K562 (cell line): ENCODE measurements at regions not wholly inside any gene's neighbourhood (a gene's known extent, or its start where the extent isn't known, plus 50 kb on each side); places are given as distances from the start of the nearest gene placed in this dataset.

Experiments used
- ATAC-seq: fragments of 200-7000 bp; cut with Tn5 transposase; 3 replicates; pipeline ENCODE4 v1.9.1; 2020; ENCODE audit warnings: moderate library complexity
- BruUV-seq: library from RNA; stranded (reverse); fragments of 400-500 nt; replicated peaks from 2 replicates; lab custom pipeline; 2021; lab: Mats Ljungman, UMichigan
- CTCF ChIA-PET: fragments of 300-600 bp; formaldehyde crosslinking; extraction: SDS; loops from one replicate; lab custom pipeline; 2021; ENCODE audit warnings: low intra/inter-chr PET ratio; lab: Yijun Ruan, JAX
- POLR2A ChIA-PET: fragments of 300-600, 350-650 bp; sonication (Branson Sonifier 250); formaldehyde crosslinking; extraction: SDS; loops from one replicate; lab custom pipeline; 2021; ENCODE audit warnings: antibody characterized with exemption, inconsistent platforms; lab: Yijun Ruan, JAX
- DNase-seq, 4 experiments: peaks; one replicate each; pipeline versions ENCODE4 v3.0.0 to v3.0.0-alpha.2; 2011 to 2018; ENCODE audit warnings: low spot score in 3 of 4, mixed read lengths in 3 of 4; ENCODE audit errors: extremely low read depth in 1 of 4
- FAIRE-seq: peaks from 2 replicates; lab custom pipeline; 2011; peaks lifted over from hg19 to GRCh38; lab: Jason Lieb, UNC
- H2AFZ ChIP-seq: 2 replicates; pipeline ENCODE4 v1.6.0; 2011; ENCODE audit warnings: low read depth, low read length, control low read depth, inconsistent platforms
- H3K27ac ChIP-seq: fragments of 200-600 bp; 3 replicates; pipeline ENCODE4 v1.8.0; 2011; ENCODE audit warnings: low read depth, mild to moderate bottlenecking, control low read depth, inconsistent platforms, low read length, moderate library complexity, mixed read lengths; ENCODE audit errors: extremely low read depth
- H3K27me3 ChIP-seq, 2 experiments: fragments of 300-600 bp in 1 of 2; 2 replicates in 1 of 2; 3 replicates in 1 of 2; pipeline versions ENCODE4 v1.6.0 to v1.8.0; 2011; ENCODE audit warnings: inconsistent platforms in 2 of 2, low read length in 2 of 2, mild to moderate bottlenecking in 1 of 2, mixed read lengths in 1 of 2, moderate library complexity in 1 of 2; ENCODE audit not compliant: control insufficient read depth in 2 of 2, insufficient read depth in 2 of 2
- H3K36me3 ChIP-seq: fragments of 300-600 bp; 3 replicates; pipeline ENCODE4 v1.8.0; 2011; ENCODE audit warnings: mild to moderate bottlenecking, low read length, inconsistent platforms; ENCODE audit not compliant: control insufficient read depth, insufficient read depth
- H3K4me1 ChIP-seq, 2 experiments: fragments of 200-600 bp in 1 of 2; replicated peaks in 1 of 2; 2 replicates in 1 of 2; 3 replicates in 1 of 2; pipeline versions ENCODE4 v1.5.1 to v1.8.0; 2011; ENCODE audit warnings: inconsistent platforms in 2 of 2, low read length in 2 of 2, mild to moderate bottlenecking in 1 of 2, mixed read lengths in 1 of 2, moderate library complexity in 1 of 2; ENCODE audit not compliant: control insufficient read depth in 2 of 2, insufficient read depth in 2 of 2
- H3K4me2 ChIP-seq: 2 replicates; pipeline ENCODE4 v1.6.1; 2011; ENCODE audit warnings: low read length, control low read depth, inconsistent platforms, mixed read lengths; ENCODE audit not compliant: insufficient read depth
- H3K4me3 ChIP-seq: fragments of 200-600 bp; sonication (generic), shearing (Covaris generic); 2 replicates; pipeline ENCODE4 v1.5.1; 2016; ENCODE audit warnings: control low read depth, inconsistent platforms
- H3K79me2 ChIP-seq: fragments of 200-600 bp; 3 replicates; pipeline ENCODE4 v1.8.0; 2011; ENCODE audit warnings: low read length, inconsistent platforms; ENCODE audit not compliant: control insufficient read depth, insufficient read depth
- H3K9ac ChIP-seq, 2 experiments: 2 replicates each; pipeline versions ENCODE4 v1.6.0 to v1.6.1; 2011; ENCODE audit warnings: low read depth in 2 of 2, low read length in 2 of 2, control low read depth in 1 of 2, inconsistent platforms in 1 of 2, mild to moderate bottlenecking in 1 of 2, mixed read lengths in 1 of 2; ENCODE audit not compliant: insufficient read depth in 1 of 2
- H3K9me1 ChIP-seq: one replicate; pipeline ENCODE4 v1.6.0; 2011; ENCODE audit warnings: inconsistent platforms, mild to moderate bottlenecking, low read length, moderate library complexity; ENCODE audit not compliant: control insufficient read depth, insufficient read depth
- H3K9me3 ChIP-seq: replicated peaks from 2 replicates; pipeline ENCODE4 v1.5.1; 2011; ENCODE audit warnings: low read depth, low read length, inconsistent platforms; ENCODE audit not compliant: control insufficient read depth, insufficient read depth
- H4K20me1 ChIP-seq: replicated peaks from 2 replicates; pipeline ENCODE4 v1.6.1; 2011; ENCODE audit warnings: low read length, inconsistent platforms, mixed read lengths; ENCODE audit not compliant: control insufficient read depth, insufficient read depth
- ARID2 ChIP-seq: fragments of 450-650 bp; IDR thresholded peaks from 2 replicates; pipeline ENCODE4 v1.6.1; 2017; ENCODE audit warnings: antibody characterized with exemption, mild to moderate bottlenecking
- BHLHE40 ChIP-seq: IDR thresholded peaks from 2 replicates; pipeline ENCODE4 v1.6.1; 2011; ENCODE audit warnings: low read length, improper control_type of control experiment
- BMI1 ChIP-seq: fragments of 150-350 bp; IDR thresholded peaks from 2 replicates; pipeline ENCODE4 v1.6.1; 2014; ENCODE audit warnings: low read length
- HBP1 ChIP-seq: fragments of 450-650 bp; formaldehyde crosslinking; IDR thresholded peaks from 2 replicates; pipeline ENCODE4 v1.4.0; 2022; ENCODE audit warnings: missing genetic modification characterization
- HNRNPUL1 ChIP-seq: fragments of 200-400 bp; formaldehyde crosslinking; IDR thresholded peaks from 2 replicates; pipeline ENCODE4 v1.6.1; 2017; ENCODE audit warnings: low read length
- MCM5 ChIP-seq: fragments of 450-650 bp; IDR thresholded peaks from 2 replicates; pipeline ENCODE4 v1.6.1; 2016; ENCODE audit warnings: low read depth
- MED1 ChIP-seq: sonication (generic); formaldehyde crosslinking; IDR thresholded peaks from 2 replicates; pipeline ENCODE4 v1.8.1; 2023; ENCODE audit warnings: missing genetic modification reagents, borderline replicate concordance
- NFIC ChIP-seq: fragments of 450-650 bp; IDR thresholded peaks from 2 replicates; pipeline ENCODE4 v1.6.1; 2017; ENCODE audit warnings: mild to moderate bottlenecking, inconsistent platforms
- NR2F6 ChIP-seq: fragments of 450-650 bp; formaldehyde crosslinking; IDR thresholded peaks from 2 replicates; pipeline ENCODE4 v1.4.0; 2020; ENCODE audit warnings: mild to moderate bottlenecking
- PPARD ChIP-seq: fragments of 250-450 bp; sonication (Bioruptor Pico); IDR thresholded peaks from 2 replicates; pipeline ENCODE4 v1.8.0; 2022; ENCODE audit warnings: inconsistent platforms, mild to moderate bottlenecking, moderate library complexity
- RB1 ChIP-seq: fragments of 450-650 bp; IDR thresholded peaks from 2 replicates; pipeline ENCODE4 v1.6.1; 2017; ENCODE audit warnings: low read depth, mild to moderate bottlenecking
- SAFB ChIP-seq: fragments of 200-400 bp; formaldehyde crosslinking; IDR thresholded peaks from 2 replicates; pipeline ENCODE4 v1.6.1; 2017; ENCODE audit warnings: low read depth, low read length, borderline replicate concordance
- SIX5 ChIP-seq, 2 experiments: IDR thresholded peaks; 2 replicates each; pipeline ENCODE4 v1.6.1; 2011; ENCODE audit warnings: low read length in 2 of 2, borderline replicate concordance in 1 of 2, low read depth in 1 of 2, mild to moderate bottlenecking in 1 of 2, moderate library complexity in 1 of 2; ENCODE audit not compliant: insufficient read depth in 1 of 2
- SMARCC2 ChIP-seq: fragments of 450-650 bp; IDR thresholded peaks from 2 replicates; pipeline ENCODE4 v1.6.1; 2017; ENCODE audit warnings: antibody characterized with exemption, moderate library complexity, mild to moderate bottlenecking, low read depth
- SNAPC5 ChIP-seq: fragments of 250-450 bp; sonication (Bioruptor Pico); IDR thresholded peaks from 2 replicates; pipeline ENCODE4 v1.8.0; 2021; ENCODE audit warnings: moderate library complexity, mild to moderate bottlenecking, inconsistent platforms
- SNIP1 ChIP-seq: fragments of 450-650 bp; IDR thresholded peaks from 2 replicates; pipeline ENCODE4 v1.7.1; 2017; ENCODE audit warnings: low read depth, mild to moderate bottlenecking
- SRSF1 ChIP-seq: fragments of 200-400 bp; formaldehyde crosslinking; IDR thresholded peaks from 2 replicates; pipeline ENCODE4 v1.6.1; 2017; ENCODE audit warnings: mild to moderate bottlenecking, low read depth, low read length, moderate library complexity
- ZEB2 ChIP-seq: fragments of 450-650 bp; IDR thresholded peaks from 2 replicates; pipeline ENCODE4 v1.6.1; 2016
- ZNF512 ChIP-seq: IDR thresholded peaks from 2 replicates; pipeline ENCODE4 v1.6.1; 2016; ENCODE audit warnings: missing genetic modification characterization, missing compliant biosample characterization
- WGBS: fragments of 100-300 bp; shearing (Covaris generic); methylation state at CpG from one replicate; pipeline ENCODE4 v1.1.6; 2016; ENCODE audit warnings: low coverage, mixed read lengths; ENCODE audit not compliant: insufficient coverage; ENCODE audit errors: missing lambda C conversion rate; 5-methylcytosine and 5-hydroxymethylcytosine counted together
- in situ Hi-C: fragments of 300-500 bp; cut with MboI; formaldehyde crosslinking; loops from 4 replicates; pipeline ENCODE4 v1.15.0; 2018; ENCODE audit warnings: inconsistent platforms, mixed read lengths
- intact Hi-C: fragments of 100-400 bp; cut with micrococcal nuclease; formaldehyde crosslinking; loops from 2 replicates; pipeline ENCODE4 v1.14.2; 2022
- TF ChIP-seq, protein P1 (sequence below), 2 experiments: fragments of 450-650 bp in 1 of 2; IDR thresholded peaks; 2 replicates each; pipeline ENCODE4 v1.6.1; 2011 to 2017; ENCODE audit warnings: low read depth in 2 of 2, antibody characterized with exemption in 1 of 2, borderline replicate concordance in 1 of 2, low read length in 1 of 2, mild to moderate bottlenecking in 1 of 2, mixed read lengths in 1 of 2; ENCODE audit not compliant: control insufficient read depth in 1 of 2

DNA sequence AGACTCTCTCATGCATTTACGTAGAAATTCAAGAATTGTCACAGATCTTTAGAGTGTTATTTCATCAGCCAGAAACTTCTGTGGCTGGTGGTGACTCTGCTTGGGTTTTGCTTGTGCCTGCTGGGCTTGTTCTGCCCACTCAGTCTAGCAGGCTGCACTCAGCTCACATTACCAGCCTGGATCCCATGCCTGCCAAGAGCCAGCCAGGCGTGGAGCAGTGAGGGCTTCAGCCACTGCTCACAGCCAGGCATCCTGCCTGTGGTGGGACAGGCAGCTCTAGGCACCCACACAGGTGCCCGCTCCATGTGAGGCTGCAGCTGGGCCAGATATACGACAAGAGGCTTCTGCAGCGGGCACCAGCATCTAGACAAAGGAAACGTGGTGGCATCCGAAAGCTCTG lies 1213.3 kb upstream of the RAG2 start:
- Histone ChIP-seq H3K9ac (no peak overlapping the region), H4K20me1 (no peaks in the 10 kb centered on the region), H3K4me3 (no peak overlapping the region), H2AFZ (no peak overlapping the region), H3K4me1 (peaks cover 0 to 4% of the 10 kb centered on the region in 2 experiments; a peak in 2 of 5 replicates)
- intact Hi-C loops: no loop called here
- WGBS: 0% methylated on average over 6 of the region's 7 CpGs
- POLR2A ChIA-PET: no interaction called here
- no TSS peak for BruUV-seq
- ATAC-seq: no peak
- TF ChIP-seq NFIC: no peak
- no peak for TF ChIP-seq HBP1
- TF ChIP-seq BMI1: no peak
- TF ChIP-seq ARID2: no peak
- no peak for TF ChIP-seq MED1 (CRISPR knock-in tag)
- TF ChIP-seq SAFB: no peak
- no peak for TF ChIP-seq SMARCC2
- TF ChIP-seq NR2F6 (CRISPR knock-in tag): no peak
- no peak for TF ChIP-seq MCM5
- no peak for TF ChIP-seq ZNF512 (tag)
- TF ChIP-seq, protein P1, sequence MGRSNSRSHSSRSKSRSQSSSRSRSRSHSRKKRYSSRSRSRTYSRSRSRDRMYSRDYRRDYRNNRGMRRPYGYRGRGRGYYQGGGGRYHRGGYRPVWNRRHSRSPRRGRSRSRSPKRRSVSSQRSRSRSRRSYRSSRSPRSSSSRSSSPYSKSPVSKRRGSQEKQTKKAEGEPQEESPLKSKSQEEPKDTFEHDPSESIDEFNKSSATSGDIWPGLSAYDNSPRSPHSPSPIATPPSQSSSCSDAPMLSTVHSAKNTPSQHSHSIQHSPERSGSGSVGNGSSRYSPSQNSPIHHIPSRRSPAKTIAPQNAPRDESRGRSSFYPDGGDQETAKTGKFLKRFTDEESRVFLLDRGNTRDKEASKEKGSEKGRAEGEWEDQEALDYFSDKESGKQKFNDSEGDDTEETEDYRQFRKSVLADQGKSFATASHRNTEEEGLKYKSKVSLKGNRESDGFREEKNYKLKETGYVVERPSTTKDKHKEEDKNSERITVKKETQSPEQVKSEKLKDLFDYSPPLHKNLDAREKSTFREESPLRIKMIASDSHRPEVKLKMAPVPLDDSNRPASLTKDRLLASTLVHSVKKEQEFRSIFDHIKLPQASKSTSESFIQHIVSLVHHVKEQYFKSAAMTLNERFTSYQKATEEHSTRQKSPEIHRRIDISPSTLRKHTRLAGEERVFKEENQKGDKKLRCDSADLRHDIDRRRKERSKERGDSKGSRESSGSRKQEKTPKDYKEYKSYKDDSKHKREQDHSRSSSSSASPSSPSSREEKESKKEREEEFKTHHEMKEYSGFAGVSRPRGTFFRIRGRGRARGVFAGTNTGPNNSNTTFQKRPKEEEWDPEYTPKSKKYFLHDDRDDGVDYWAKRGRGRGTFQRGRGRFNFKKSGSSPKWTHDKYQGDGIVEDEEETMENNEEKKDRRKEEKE (IDR thresholded peaks at IDR 0.05; ENCODE audit: borderline replicate concordance in 1 of 2, control insufficient read depth in 1 of 2, low read depth in 2 of 2, low read length in 1 of 2): no peak
- no peak for TF ChIP-seq BHLHE40
- no peak for TF ChIP-seq PPARD (CRISPR knock-in tag)
- TF ChIP-seq SIX5 (IDR thresholded peaks at IDR 0.05; ENCODE audit: borderline replicate concordance in 1 of 2, insufficient read depth in 1 of 2, low read depth in 1 of 2, low read length in 2 of 2): no peak
- TF ChIP-seq RB1: no peak
- TF ChIP-seq SRSF1: no peak
- no peak for TF ChIP-seq ZEB2
- TF ChIP-seq SNAPC5 (CRISPR knock-in tag): no peak
- TF ChIP-seq SNIP1: no peak
- no peak for TF ChIP-seq HNRNPUL1
- TF ChIP-seq, all 486 proteins: peak for 0
- no peak overlapping the region for H3K4me2 ChIP-seq
- CTCF ChIA-PET: no interaction called here
- H3K9me3 ChIP-seq: 0 out of 2 replicates have a peak, but pooled peaks cover 1% of the 10 kb centered on the region
- in situ Hi-C loops: no loop called here
- no peaks in the 10 kb centered on the region for H3K36me3 ChIP-seq
- H3K27me3 ChIP-seq: no peaks in the 10 kb centered on the region
- H3K79me2 ChIP-seq: no peaks in the 10 kb centered on the region
- H3K9me1 ChIP-seq: no peaks in the 10 kb centered on the region
- FAIRE-seq: no peak
- DNase-seq: no peak
- no peak overlapping the region for H3K27ac ChIP-seq
